ENCODE measurements at regions not wholly inside any gene's neighbourhood (a gene's known extent, or its start where the extent isn't known, plus 50 kb on each side); places are given as distances from the start of the nearest gene placed in this dataset.

DNA sequence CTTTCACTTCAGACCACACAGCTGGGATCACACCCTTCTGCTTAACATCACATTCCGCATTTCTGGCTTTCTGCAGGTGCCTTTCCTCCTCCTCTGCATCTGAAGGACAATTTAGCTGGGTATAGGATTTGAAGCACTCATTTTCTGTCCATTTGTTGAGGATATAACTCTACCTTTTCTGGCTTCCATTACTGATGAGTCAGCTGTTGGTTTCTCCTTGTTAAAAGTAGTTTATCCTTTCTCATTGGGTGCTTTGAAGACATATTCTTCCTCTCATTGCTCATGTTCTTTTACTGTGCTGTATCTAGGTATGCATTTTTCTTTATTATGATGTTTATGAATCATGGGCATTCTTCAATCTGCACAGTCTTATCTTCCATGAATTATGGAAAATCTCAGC, 199.3 kb upstream of the SOX1 start:
- DNase-seq (ENCODE audit: low read depth in 1 of 2, low spot score in 1 of 2) = no peak
- TF ChIP-seq JUND (IDR thresholded peaks at IDR 0.05; ENCODE audit: low read depth) = no peak
- in situ Hi-C loops (cut with HindIII; ENCODE audit: low pct_unique_long_range_greater_than_20kb, low sequenced_read_pairs) = no loop called here

DNA sequence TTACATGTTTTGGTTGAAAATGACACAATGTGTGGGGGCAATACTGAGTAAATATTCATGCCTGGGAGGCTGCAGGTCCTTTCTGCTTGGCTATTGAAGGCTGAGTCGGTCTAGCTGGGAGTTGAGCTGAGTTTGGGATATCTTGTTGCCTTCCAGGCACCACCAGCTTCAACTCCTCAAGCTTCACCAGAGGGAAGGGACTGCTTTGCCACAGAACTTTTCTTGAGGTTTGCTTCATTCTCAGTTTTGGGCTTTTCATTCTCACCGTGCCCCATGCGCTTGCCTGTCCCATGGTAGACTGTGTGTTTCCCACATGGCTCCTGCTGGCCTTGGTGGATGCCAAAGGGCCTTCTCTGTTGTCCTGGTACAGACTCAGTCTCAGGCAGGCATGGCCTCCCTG, 198.2 kb upstream of the SOX1 start:
- TF ChIP-seq JUND (IDR thresholded peaks at IDR 0.05; ENCODE audit: low read depth) = no peak
- in situ Hi-C loops (cut with HindIII; ENCODE audit: low pct_unique_long_range_greater_than_20kb, low sequenced_read_pairs) = no loop called here
- DNase-seq (ENCODE audit: low read depth in 1 of 2, low spot score in 1 of 2) = no peak

- no peak for TF ChIP-seq JUND (IDR thresholded peaks at IDR 0.05; ENCODE audit: low read depth)
- DNase-seq (ENCODE audit: low read depth in 1 of 2, low spot score in 1 of 2) = no peak
Observed at GRCh38 chr13:111872475-111873150, 194.3 kb upstream of the SOX1 start.

DNA sequence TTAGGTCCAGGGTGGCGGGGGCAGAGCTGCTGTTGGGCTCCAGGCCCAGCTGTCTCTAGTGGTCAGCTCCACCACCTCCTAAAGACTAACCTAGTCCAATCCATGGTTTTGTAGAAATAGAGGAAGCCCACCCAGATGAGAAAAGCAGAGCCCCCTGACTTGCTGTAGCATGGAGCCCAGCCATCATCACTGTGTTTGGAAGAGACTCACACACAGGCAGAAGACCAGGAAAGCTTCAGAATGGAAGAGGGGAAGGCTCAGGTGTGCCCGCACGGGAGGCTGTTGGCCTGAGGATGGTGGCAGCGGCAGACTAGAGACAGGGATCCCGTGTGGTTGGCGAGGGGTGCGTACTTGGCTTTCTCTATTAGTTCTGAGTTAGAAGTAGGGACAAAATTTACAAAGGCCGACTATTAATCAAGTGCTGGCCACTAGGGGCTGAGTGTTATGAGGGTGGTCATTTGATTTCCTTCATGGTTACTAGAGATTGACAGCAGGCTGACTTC, 193.2 kb upstream of the SOX1 start:
- no peak for TF ChIP-seq JUND (IDR thresholded peaks at IDR 0.05; ENCODE audit: low read depth)
- in situ Hi-C loops (cut with HindIII; ENCODE audit: low pct_unique_long_range_greater_than_20kb, low sequenced_read_pairs) = no loop called here
- no peak for DNase-seq (ENCODE audit: low read depth in 1 of 2, low spot score in 1 of 2)

More at GRCh38 chr13:111872475-111873150, 194.3 kb upstream of the SOX1 start:
- in situ Hi-C loops (cut with HindIII; ENCODE audit: low pct_unique_long_range_greater_than_20kb, low sequenced_read_pairs) = no loop called here

- no peak for DNase-seq (ENCODE audit: low read depth in 1 of 2, low spot score in 1 of 2)
- TF ChIP-seq JUND (IDR thresholded peaks at IDR 0.05; ENCODE audit: low read depth) = no peak
- in situ Hi-C loops (cut with HindIII; ENCODE audit: low pct_unique_long_range_greater_than_20kb, low sequenced_read_pairs) = no loop called here
Observed at GRCh38 chr13:111874981-111875380, 192.0 kb upstream of the SOX1 start.

GRCh38 chr13:111875915-111876314, 191.0 kb upstream of the SOX1 start:
- TF ChIP-seq JUND (IDR thresholded peaks at IDR 0.05; ENCODE audit: low read depth) = no peak
- in situ Hi-C loops (cut with HindIII; ENCODE audit: low pct_unique_long_range_greater_than_20kb, low sequenced_read_pairs) = no loop called here

DNA sequence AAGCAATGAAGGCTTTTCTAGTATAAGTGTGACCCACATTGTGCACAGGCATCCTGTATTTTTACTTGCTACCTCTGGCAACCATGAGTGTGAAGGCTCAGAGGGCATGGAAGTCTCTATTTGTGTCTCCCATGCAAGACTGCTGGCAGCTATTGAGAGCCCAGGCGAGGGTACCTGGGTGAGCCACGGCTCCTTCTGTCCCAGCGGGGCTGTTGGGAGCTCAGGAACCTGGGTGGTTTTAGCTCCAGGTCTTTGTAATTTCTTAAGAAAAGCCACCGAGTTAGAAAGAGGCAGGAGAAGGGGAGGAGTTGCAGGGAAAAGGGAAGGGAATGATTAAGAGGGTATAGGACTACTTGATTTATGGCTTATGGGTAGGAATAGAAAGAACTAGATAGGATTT, 190.4 kb upstream of the SOX1 start:
- DNase-seq (ENCODE audit: low read depth in 1 of 2, low spot score in 1 of 2) = no peak
- no peak for TF ChIP-seq JUND (IDR thresholded peaks at IDR 0.05; ENCODE audit: low read depth)
- in situ Hi-C loops (cut with HindIII; ENCODE audit: low pct_unique_long_range_greater_than_20kb, low sequenced_read_pairs) = no loop called here

More at GRCh38 chr13:111875915-111876314, 191.0 kb upstream of the SOX1 start:
- no peak for DNase-seq (ENCODE audit: low read depth in 1 of 2, low spot score in 1 of 2)

- in situ Hi-C loops (cut with HindIII; ENCODE audit: low pct_unique_long_range_greater_than_20kb, low sequenced_read_pairs) = no loop called here
- DNase-seq (ENCODE audit: low read depth in 1 of 2, low spot score in 1 of 2) = no peak
- TF ChIP-seq JUND (IDR thresholded peaks at IDR 0.05; ENCODE audit: low read depth) = no peak
Observed at GRCh38 chr13:111877906-111878305, 189.0 kb upstream of the SOX1 start.

DNA sequence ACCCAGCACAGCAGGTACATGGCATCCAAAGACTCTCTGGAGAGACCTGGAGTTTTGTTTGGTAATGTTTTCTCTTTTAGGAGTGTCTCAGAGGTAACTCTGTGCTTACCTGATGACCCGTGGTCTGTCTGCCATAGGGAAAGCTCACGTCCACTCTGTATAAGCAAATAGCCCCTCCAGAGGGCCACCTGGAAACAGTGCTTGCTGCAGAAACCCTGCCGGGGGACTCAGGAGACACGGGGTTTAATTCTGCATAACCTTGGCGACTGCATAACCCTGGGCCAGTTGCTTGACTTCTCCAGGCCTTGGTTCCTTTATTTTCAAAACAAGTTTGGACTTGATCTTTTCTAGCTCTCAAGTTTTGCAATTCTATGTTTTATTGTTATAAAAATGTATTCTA, 187.2 kb upstream of the SOX1 start:
- no peak for DNase-seq (ENCODE audit: low read depth in 1 of 2, low spot score in 1 of 2)
- no peak for TF ChIP-seq JUND (IDR thresholded peaks at IDR 0.05; ENCODE audit: low read depth)
- in situ Hi-C loops (cut with HindIII; ENCODE audit: low pct_unique_long_range_greater_than_20kb, low sequenced_read_pairs) = no loop called here

- DNase-seq (ENCODE audit: low read depth in 1 of 2, low spot score in 1 of 2) = no peak
- in situ Hi-C loops (cut with HindIII; ENCODE audit: low pct_unique_long_range_greater_than_20kb, low sequenced_read_pairs) = no loop called here
- TF ChIP-seq JUND (IDR thresholded peaks at IDR 0.05; ENCODE audit: low read depth) = no peak
Observed at GRCh38 chr13:111880185-111880584, 186.8 kb upstream of the SOX1 start.

- TF ChIP-seq JUND (IDR thresholded peaks at IDR 0.05; ENCODE audit: low read depth) = no peak
- no peak for DNase-seq (ENCODE audit: low read depth in 1 of 2, low spot score in 1 of 2)
- in situ Hi-C loops (cut with HindIII; ENCODE audit: low pct_unique_long_range_greater_than_20kb, low sequenced_read_pairs) = no loop called here
Observed at GRCh38 chr13:111881700-111882099, 185.2 kb upstream of the SOX1 start.

DNA sequence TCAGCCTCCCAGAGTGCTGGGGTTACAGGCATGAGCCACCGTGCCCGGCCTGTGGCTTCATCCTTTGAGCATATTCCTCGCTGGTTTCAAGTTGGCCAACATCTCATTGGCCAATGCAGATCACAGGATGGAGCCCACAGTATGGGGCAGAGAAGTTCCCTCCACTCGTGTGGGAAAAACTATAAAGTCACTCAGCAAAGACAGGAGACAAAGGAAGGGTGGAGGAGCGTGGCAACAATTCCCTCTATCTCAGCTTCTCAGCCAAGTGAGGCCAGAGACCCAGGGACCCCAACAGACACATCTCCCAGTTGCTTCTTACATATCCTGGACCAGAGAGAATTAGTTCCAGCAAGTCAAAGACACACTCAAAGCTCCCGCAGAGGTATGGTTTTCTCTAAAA, 184.6 kb upstream of the SOX1 start:
- TF ChIP-seq JUND (IDR thresholded peaks at IDR 0.05; ENCODE audit: low read depth) = no peak
- in situ Hi-C loops (cut with HindIII; ENCODE audit: low pct_unique_long_range_greater_than_20kb, low sequenced_read_pairs) = no loop called here
- DNase-seq (ENCODE audit: low read depth in 1 of 2, low spot score in 1 of 2) = no peak

- DNase-seq (ENCODE audit: low read depth in 1 of 2, low spot score in 1 of 2) = no peak
- in situ Hi-C loops (cut with HindIII; ENCODE audit: low pct_unique_long_range_greater_than_20kb, low sequenced_read_pairs) = no loop called here
- TF ChIP-seq JUND (IDR thresholded peaks at IDR 0.05; ENCODE audit: low read depth) = no peak
Observed at GRCh38 chr13:111883571-111884343, 183.2 kb upstream of the SOX1 start.

Measured in T47D (cell line).